Sciatic nerve (tissue), 2 donors: ENCODE measurements at regions not wholly inside any gene's neighbourhood (a gene's known extent, or its start where the extent isn't known, plus 50 kb on each side); places are given as distances from the start of the nearest gene placed in this dataset.

Source experiments
- ATAC-seq: fragments of 200-7000 bp; cut with Tn5 transposase; one replicate; pipeline ENCODE4 v1.9.1; 2020; ENCODE audit warnings: mild to moderate bottlenecking, moderate library complexity
- DNase-seq: peaks from one replicate; pipeline ENCODE4 v3.0.0-alpha.2; 2020; ENCODE audit warnings: low spot score
- intact Hi-C: fragments of 100-400 bp; cut with DNase I; formaldehyde crosslinking; loops from one replicate; pipeline ENCODE4 v1.14.2; 2022
- donor health status: DM: no; HTN: no; CAD: no.
- donor health status: DM: no; HTN: no; CAD: no.

- ATAC-seq (peak; percentile 51), DNase-seq (no peak)
- intact Hi-C loops = no loop called here
These were observed 130.7 kb downstream of the MN1 start for GRCh38 chr22:27670701-27671412.

- DNase-seq (no peak), ATAC-seq (no peak)
- intact Hi-C loops = no loop called here
These were observed 130.1 kb downstream of the MN1 start for GRCh38 chr22:27671413-27671935.

- intact Hi-C loops = no loop called here
- no peak for DNase-seq
- ATAC-seq = no peak
These were observed 128.7 kb downstream of the MN1 start for GRCh38 chr22:27672721-27673418.

GRCh38 chr22:27673839-27674238 lies 127.7 kb downstream of the MN1 start:
- intact Hi-C loops = no loop called here
- DNase-seq (no peak), ATAC-seq (no peak)

- ATAC-seq (no peak), DNase-seq (no peak)
- intact Hi-C loops = no loop called here
These were observed 127.2 kb downstream of the MN1 start for GRCh38 chr22:27674261-27674923.

GRCh38 chr22:27676545-27677213 lies 124.9 kb downstream of the MN1 start:
- ATAC-seq = no peak
- intact Hi-C loops = no loop called here

GRCh38 chr22:27677905-27678458 lies 123.6 kb downstream of the MN1 start:
- intact Hi-C loops = no loop called here
- no peak for ATAC-seq
- no peak for DNase-seq

More at GRCh38 chr22:27676545-27677213, 124.9 kb downstream of the MN1 start:
- DNase-seq = no peak

- DNase-seq (no peak), ATAC-seq (no peak)
- intact Hi-C loops = no loop called here
These were observed 122.4 kb downstream of the MN1 start for GRCh38 chr22:27679176-27679575.

- no peak for ATAC-seq
- intact Hi-C loops = no loop called here
- DNase-seq = no peak
These were observed 121.7 kb downstream of the MN1 start for GRCh38 chr22:27679693-27680488.

- intact Hi-C loops = no loop called here
- DNase-seq (no peak), ATAC-seq (no peak)
These were observed 120.9 kb downstream of the MN1 start for GRCh38 chr22:27680636-27681035.

- DNase-seq (no peak), ATAC-seq (no peak)
- intact Hi-C loops = no loop called here
These were observed 120.5 kb downstream of the MN1 start for GRCh38 chr22:27681037-27681436.

- ATAC-seq (no peak), DNase-seq (no peak)
- intact Hi-C loops = no loop called here
These were observed 119.1 kb downstream of the MN1 start for GRCh38 chr22:27682437-27682836.

GRCh38 chr22:27684901-27685300 lies 116.7 kb downstream of the MN1 start:
- ATAC-seq (no peak), DNase-seq (no peak)
- intact Hi-C loops = no loop called here

- intact Hi-C loops = no loop called here
- DNase-seq (no peak), ATAC-seq (no peak)
These were observed 116.0 kb downstream of the MN1 start for GRCh38 chr22:27685515-27685914.

GRCh38 chr22:27685970-27686369 lies 115.6 kb downstream of the MN1 start:
- no peak for ATAC-seq
- intact Hi-C loops = no loop called here
- DNase-seq = no peak

- intact Hi-C loops = no loop called here
- peak; percentile 84 for ATAC-seq
- peak; percentile 75 for DNase-seq
These were observed 115.0 kb downstream of the MN1 start for GRCh38 chr22:27686534-27686933.

- DNase-seq (no peak), ATAC-seq (no peak)
- intact Hi-C loops = loop anchor here (1.0 kb wide), 1 partner anchor 23 kb away; no protein-coding TSS in a partner anchor
These were observed 113.5 kb downstream of the MN1 start for GRCh38 chr22:27687984-27688545.

- DNase-seq (no peak), ATAC-seq (no peak)
- intact Hi-C loops = no loop called here
These were observed 111.9 kb downstream of the MN1 start for GRCh38 chr22:27689664-27690063.
